Esophagus muscularis mucosa (tissue), 4 donors: ENCODE measurements at regions not wholly inside any gene's neighbourhood (a gene's known extent, or its start where the extent isn't known, plus 50 kb on each side); places are given as distances from the start of the nearest gene placed in this dataset.
"Not testable (repeated sequence)": the region's sequence is repeated elsewhere in the genome, so short reads cannot be mapped to it uniquely, and the experiment has no call there.

Experiments
- DNase-seq: peaks from one replicate; pipeline ENCODE4 v3.0.0-alpha.2; 2017; ENCODE audit errors: extremely low spot score
- H3K27ac ChIP-seq, 4 donors: fragments of 200-600 bp; sonication (generic); replicated peaks in 1 of 4; 1 replicate in 3 of 4; 2 replicates in 1 of 4; pipeline ENCODE4 v1.5.1; 2016 to 2019; ENCODE audit warnings: mild to moderate bottlenecking in 1 of 4
- H3K27me3 ChIP-seq, 4 donors: fragments of 200-600 bp; sonication (generic); one replicate each; pipeline versions ENCODE4 v1.5.1 to v1.6.0; 2016 to 2019
- H3K36me3 ChIP-seq, 4 donors: fragments of 200-600 bp; sonication (generic); one replicate each; pipeline ENCODE4 v1.5.1; 2016 to 2019
- H3K4me1 ChIP-seq, 4 donors: fragments of 200-600 bp; sonication (generic); one replicate each; pipeline ENCODE4 v1.5.1; 2016 to 2019
- H3K4me3 ChIP-seq, 4 donors: fragments of 200-600 bp; sonication (generic); 1 replicate in 2 of 4; 2 replicates in 2 of 4; pipeline ENCODE4 v1.5.1; 2016 to 2019; ENCODE audit warnings: mild to moderate bottlenecking in 4 of 4, moderate library complexity in 1 of 4
- H3K9me3 ChIP-seq, 4 donors: fragments of 200-600 bp; sonication (generic); 1 replicate in 3 of 4; 2 replicates in 1 of 4; pipeline ENCODE4 v1.5.1; 2016 to 2019
- CTCF ChIP-seq, 3 experiments: fragments of 200-600 bp in 2 of 3; fragments of 450-650 bp in 1 of 3; sonication (generic) in 2 of 3; IDR thresholded peaks; one replicate each; pipeline ENCODE4 v1.5.1; 2017 to 2019; ENCODE audit warnings: antibody characterized with exemption in 3 of 3, mild to moderate bottlenecking in 2 of 3, moderate library complexity in 1 of 3
- EP300 ChIP-seq: sonication (generic); formaldehyde crosslinking; IDR thresholded peaks from one replicate; pipeline ENCODE4 v1.6.1; 2017; ENCODE audit warnings: antibody characterized with exemption
- POLR2A ChIP-seq: fragments of 450-650 bp; IDR thresholded peaks from one replicate; pipeline ENCODE4 v1.6.1; 2017; ENCODE audit warnings: antibody characterized with exemption, moderate library complexity, mild to moderate bottlenecking, low read depth
- POLR2AphosphoS5 ChIP-seq, 2 donors: sonication (generic); formaldehyde crosslinking; IDR thresholded peaks; one replicate each; pipeline ENCODE4 v1.6.1; 2017; ENCODE audit warnings: antibody characterized with exemption in 2 of 2
- WGBS: methylation state at CpG from one replicate; pipeline ENCODE4 v1.1.5; 2018; 5-methylcytosine and 5-hydroxymethylcytosine counted together
- intact Hi-C: fragments of 100-400 bp; cut with DNase I; formaldehyde crosslinking; loops from one replicate; pipeline ENCODE4 v1.15.1; 2023

GRCh38 chr12:23253191-23253590 lies 628.2 kb downstream of the ETNK1 start:
- Histone ChIP-seq H3K27ac (no peak overlapping the region), H3K4me1 (no peaks in the 10 kb centered on the region), H3K4me3 (no peak overlapping the region), H3K27me3 (no peaks in the 10 kb centered on the region), H3K36me3 (no peaks in the 10 kb centered on the region), H3K9me3 (no peaks in the 10 kb centered on the region)
- TF ChIP-seq CTCF (IDR thresholded peaks at IDR 0.05) (no peak), POLR2A (no peak), EP300 (no peak), POLR2AphosphoS5 (IDR thresholded peaks at IDR 0.05) (no peak)
- intact Hi-C loops: no loop called here
- no peak for DNase-seq
- WGBS: 84% methylated on average over 4 of the region's 4 CpGs

- DNase-seq, H3K4me1 ChIP-seq, H3K27ac ChIP-seq, H3K9me3 ChIP-seq, H3K4me3 ChIP-seq, H3K36me3 ChIP-seq, H3K27me3 ChIP-seq, intact Hi-C loops: not testable (repeated sequence)
- WGBS: 90% methylated on average over 6 of the region's 6 CpGs
Measured at GRCh38 chr12:23253910-23254309, 628.9 kb downstream of the ETNK1 start.

GRCh38 chr12:23259558-23259957 lies 634.6 kb downstream of the ETNK1 start:
- Histone ChIP-seq H3K27me3 (no peaks in the 10 kb centered on the region), H3K4me1 (no peaks in the 10 kb centered on the region), H3K27ac (no peak overlapping the region), H3K4me3 (no peak overlapping the region), H3K36me3 (no peaks in the 10 kb centered on the region), H3K9me3 (no peaks in the 10 kb centered on the region)
- intact Hi-C loops: no loop called here
- no peak for DNase-seq
- 92% methylated on average over 1 of the region's 1 CpG for WGBS
- no peak for TF ChIP-seq POLR2A
- no peak for TF ChIP-seq EP300
- no peak for TF ChIP-seq CTCF (IDR thresholded peaks at IDR 0.05)
- TF ChIP-seq POLR2AphosphoS5 (IDR thresholded peaks at IDR 0.05): no peak

- no peak for DNase-seq
- WGBS: 90% methylated on average over 4 of the region's 4 CpGs
- H3K4me1 ChIP-seq: no peaks in the 10 kb centered on the region
- intact Hi-C loops: no loop called here
- H3K9me3 ChIP-seq: no peaks in the 10 kb centered on the region
- no peak overlapping the region for H3K4me3 ChIP-seq
- H3K27me3 ChIP-seq: no peaks in the 10 kb centered on the region
- no peak overlapping the region for H3K27ac ChIP-seq
- H3K36me3 ChIP-seq: no peaks in the 10 kb centered on the region
- no peak for TF ChIP-seq EP300
- TF ChIP-seq POLR2A: no peak
- TF ChIP-seq POLR2AphosphoS5 (IDR thresholded peaks at IDR 0.05): no peak
- no peak for TF ChIP-seq CTCF (IDR thresholded peaks at IDR 0.05)
Measured at GRCh38 chr12:23262670-23263069, 637.7 kb downstream of the ETNK1 start.

GRCh38 chr12:23277831-23278230 lies 652.9 kb downstream of the ETNK1 start:
- Histone ChIP-seq H3K36me3 (no peaks in the 10 kb centered on the region), H3K4me1 (no peaks in the 10 kb centered on the region), H3K4me3 (no peak overlapping the region), H3K27me3 (no peaks in the 10 kb centered on the region), H3K9me3 (no peaks in the 10 kb centered on the region), H3K27ac (no peak overlapping the region)
- TF ChIP-seq EP300 (no peak), CTCF (IDR thresholded peaks at IDR 0.05) (no peak), POLR2AphosphoS5 (IDR thresholded peaks at IDR 0.05) (no peak), POLR2A (no peak)
- WGBS: 81% methylated on average over 1 of the region's 1 CpG
- DNase-seq: no peak
- intact Hi-C loops: no loop called here
